ENCODE measurements at regions not wholly inside any gene's neighbourhood (a gene's known extent, or its start where the extent isn't known, plus 50 kb on each side); places are given as distances from the start of the nearest gene placed in this dataset.

GRCh38 chr6:56386717-56387116 is 139.3 kb upstream of the COL21A1 start:
- TF ChIP-seq CTCF (IDR thresholded peaks at IDR 0.05; ENCODE audit: borderline replicate concordance, extremely low read depth, low read length, poor library complexity, severe bottlenecking) (no peak), EZH2 (IDR thresholded peaks at IDR 0.05; ENCODE audit: borderline replicate concordance, low read depth, low read length, severe bottlenecking) (no peak)
